GM12872 (cell line): ENCODE measurements at regions not wholly inside any gene's neighbourhood (a gene's known extent, or its start where the extent isn't known, plus 50 kb on each side); places are given as distances from the start of the nearest gene placed in this dataset.

Source experiments
- TF ChIP-seq, protein P1 (sequence below): IDR thresholded peaks from 3 replicates; pipeline ENCODE4 v1.5.1; 2011; ENCODE audit warnings: low read depth, mild to moderate bottlenecking, low read length, moderate library complexity; ENCODE audit not compliant: insufficient read depth

GRCh38 chr3:159417761-159418160 is 570.9 kb upstream of the IL12A start:
- TF ChIP-seq, protein P1, sequence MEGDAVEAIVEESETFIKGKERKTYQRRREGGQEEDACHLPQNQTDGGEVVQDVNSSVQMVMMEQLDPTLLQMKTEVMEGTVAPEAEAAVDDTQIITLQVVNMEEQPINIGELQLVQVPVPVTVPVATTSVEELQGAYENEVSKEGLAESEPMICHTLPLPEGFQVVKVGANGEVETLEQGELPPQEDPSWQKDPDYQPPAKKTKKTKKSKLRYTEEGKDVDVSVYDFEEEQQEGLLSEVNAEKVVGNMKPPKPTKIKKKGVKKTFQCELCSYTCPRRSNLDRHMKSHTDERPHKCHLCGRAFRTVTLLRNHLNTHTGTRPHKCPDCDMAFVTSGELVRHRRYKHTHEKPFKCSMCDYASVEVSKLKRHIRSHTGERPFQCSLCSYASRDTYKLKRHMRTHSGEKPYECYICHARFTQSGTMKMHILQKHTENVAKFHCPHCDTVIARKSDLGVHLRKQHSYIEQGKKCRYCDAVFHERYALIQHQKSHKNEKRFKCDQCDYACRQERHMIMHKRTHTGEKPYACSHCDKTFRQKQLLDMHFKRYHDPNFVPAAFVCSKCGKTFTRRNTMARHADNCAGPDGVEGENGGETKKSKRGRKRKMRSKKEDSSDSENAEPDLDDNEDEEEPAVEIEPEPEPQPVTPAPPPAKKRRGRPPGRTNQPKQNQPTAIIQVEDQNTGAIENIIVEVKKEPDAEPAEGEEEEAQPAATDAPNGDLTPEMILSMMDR, result no peak

- TF ChIP-seq, protein P1, result no peak
Observed at GRCh38 chr3:159418571-159419526, 569.8 kb upstream of the IL12A start.

- TF ChIP-seq, protein P1, result no peak
Observed at GRCh38 chr3:159429702-159430101, 558.9 kb upstream of the IL12A start.

DNA sequence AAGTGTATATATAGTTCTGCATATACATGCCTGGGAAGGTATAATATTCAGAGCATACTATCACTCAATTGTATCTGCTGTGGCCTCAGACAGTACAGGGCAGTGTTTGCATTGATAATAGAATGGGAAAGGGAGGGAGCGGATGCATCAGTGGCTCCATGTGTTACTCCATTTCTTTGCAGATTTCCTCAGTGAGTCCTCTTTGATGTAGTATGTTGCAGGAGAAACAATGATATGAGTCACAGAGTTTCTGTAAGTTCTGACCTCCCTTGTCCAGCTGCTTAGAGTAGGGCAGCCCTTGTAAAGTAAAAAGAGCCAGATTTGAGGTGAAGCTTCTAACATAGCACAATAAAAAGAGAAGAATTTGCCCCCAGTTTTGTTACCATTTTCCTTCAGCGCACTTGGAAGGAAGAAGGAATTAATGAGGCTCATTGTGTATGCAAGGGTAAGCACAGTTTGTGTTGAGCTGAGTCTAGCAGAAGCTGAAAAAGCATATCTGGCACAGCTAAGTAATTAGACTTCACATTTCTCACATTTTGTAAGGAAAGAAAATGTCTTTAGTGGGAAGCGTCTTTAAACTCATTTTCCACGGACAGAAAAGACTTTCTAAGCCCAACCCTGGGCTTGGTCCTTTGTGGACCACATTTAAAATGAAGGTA is 555.8 kb upstream of the IL12A start:
- TF ChIP-seq, protein P1, result no peak

- TF ChIP-seq, protein P1, result no peak
Observed at GRCh38 chr3:159439346-159439745, 549.3 kb upstream of the IL12A start.

GRCh38 chr3:159441279-159441678 is 547.4 kb upstream of the IL12A start:
- TF ChIP-seq, protein P1, result no peak

DNA sequence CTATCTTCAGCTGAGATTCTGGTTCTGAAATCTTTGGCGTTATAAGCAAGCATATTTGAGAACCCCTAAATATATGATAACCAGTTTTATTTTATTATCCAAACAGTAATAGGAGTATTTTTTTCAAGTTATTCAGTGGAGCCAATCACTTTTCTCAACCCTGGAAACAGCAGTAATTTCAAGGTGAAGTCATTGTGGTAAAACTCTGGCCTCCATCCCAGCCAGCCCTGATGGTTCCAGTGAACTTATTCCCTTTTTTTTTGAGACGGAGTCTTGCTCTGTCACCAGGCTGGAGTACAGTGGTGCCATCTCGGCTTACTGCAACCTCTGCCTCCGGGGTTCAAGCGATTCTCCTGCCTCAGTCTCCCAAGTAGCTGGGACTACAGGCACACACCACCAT is 545.4 kb upstream of the IL12A start:
- TF ChIP-seq, protein P1, result no peak
